LNCaP clone FGC (cell line): ENCODE measurements at regions not wholly inside any gene's neighbourhood (a gene's known extent, or its start where the extent isn't known, plus 50 kb on each side); places are given as distances from the start of the nearest gene placed in this dataset.
"Not testable (repeated sequence)": the region's sequence is repeated elsewhere in the genome, so short reads cannot be mapped to it uniquely, and the experiment has no call there.

Experiments
- DNase-seq: peaks from one replicate; pipeline ENCODE4 v3.0.0-alpha.2; 2011; ENCODE audit warnings: low read depth
- H3K4me3 ChIP-seq: 2 replicates; pipeline ENCODE4 v1.5.1; 2011; ENCODE audit warnings: mild to moderate bottlenecking, low read depth, low read length, control low read depth
- CTCF ChIP-seq: IDR thresholded peaks from 2 replicates; pipeline ENCODE4 v1.5.1; 2012; ENCODE audit warnings: mild to moderate bottlenecking; ENCODE audit not compliant: control insufficient read depth, insufficient read depth; ENCODE audit errors: extremely low read depth

DNA sequence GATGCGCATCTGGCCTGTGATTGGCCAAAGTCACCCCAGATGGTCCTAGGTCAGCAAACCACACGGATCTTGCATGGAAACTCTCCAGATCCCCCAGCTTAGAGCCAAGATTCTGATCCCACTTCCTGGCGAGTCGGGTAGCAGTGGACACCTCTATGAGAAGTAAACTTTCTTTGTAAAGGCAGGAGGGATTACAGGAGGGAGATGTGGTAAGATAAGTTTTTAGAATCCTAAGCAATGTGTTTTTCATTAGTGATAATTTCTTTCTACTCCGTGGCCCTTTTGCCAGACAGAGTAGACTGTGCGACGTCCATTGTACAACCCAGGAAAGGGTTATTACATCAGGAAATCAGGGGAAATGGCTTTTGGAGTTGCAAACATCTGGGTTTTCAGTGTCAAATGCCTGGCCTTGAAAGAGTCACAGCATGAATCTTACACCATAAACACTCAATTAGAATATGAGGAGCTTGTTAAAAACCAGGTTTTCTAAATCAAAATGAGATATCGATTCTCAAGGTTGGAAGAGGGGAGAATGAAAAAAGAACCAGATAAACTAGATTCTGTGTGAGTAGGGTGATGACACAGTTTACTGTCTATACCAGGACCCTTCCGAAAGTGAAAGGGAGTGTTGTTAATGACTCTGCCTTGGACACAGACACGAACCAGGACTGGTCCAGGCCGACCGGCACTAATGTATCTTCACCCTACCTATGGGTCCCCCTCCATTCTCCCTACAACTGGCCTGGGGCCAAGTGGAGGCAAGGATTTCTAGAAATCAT is 61.9 kb upstream of the WAC start:
- DNase-seq: no peak
- TF ChIP-seq CTCF: no peak
- H3K4me3 ChIP-seq: no peak overlapping the region

GRCh38 chr10:28471652-28472050 is 61.3 kb upstream of the WAC start:
- no peak overlapping the region for H3K4me3 ChIP-seq
- no peak for DNase-seq
- no peak for TF ChIP-seq CTCF

DNA sequence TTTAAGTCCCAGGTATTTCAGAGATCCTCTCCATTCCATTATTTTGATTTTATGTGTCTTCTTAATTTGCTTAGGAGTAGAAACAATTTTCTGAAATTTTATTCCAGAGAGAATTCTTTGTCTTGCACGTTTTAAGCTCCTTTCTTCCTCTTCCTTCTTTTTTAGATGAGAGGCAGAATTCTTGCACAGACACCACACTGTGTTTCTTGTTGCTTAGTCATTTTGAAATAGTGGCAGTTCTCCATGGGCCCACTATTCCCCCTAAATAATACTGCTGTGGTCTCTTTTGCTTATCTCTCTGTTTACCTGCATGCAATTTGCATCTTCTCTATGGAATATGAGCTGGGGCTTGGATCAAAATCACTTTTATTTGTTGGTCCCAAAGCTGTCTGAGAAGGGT is 54.3 kb upstream of the WAC start:
- no peak for TF ChIP-seq CTCF
- H3K4me3 ChIP-seq: no peak overlapping the region
- DNase-seq: no peak

- no peak for DNase-seq
- no peak for TF ChIP-seq CTCF
- H3K4me3 ChIP-seq: no peak overlapping the region
These were observed 53.5 kb upstream of the WAC start for GRCh38 chr10:28479425-28479865.

DNA sequence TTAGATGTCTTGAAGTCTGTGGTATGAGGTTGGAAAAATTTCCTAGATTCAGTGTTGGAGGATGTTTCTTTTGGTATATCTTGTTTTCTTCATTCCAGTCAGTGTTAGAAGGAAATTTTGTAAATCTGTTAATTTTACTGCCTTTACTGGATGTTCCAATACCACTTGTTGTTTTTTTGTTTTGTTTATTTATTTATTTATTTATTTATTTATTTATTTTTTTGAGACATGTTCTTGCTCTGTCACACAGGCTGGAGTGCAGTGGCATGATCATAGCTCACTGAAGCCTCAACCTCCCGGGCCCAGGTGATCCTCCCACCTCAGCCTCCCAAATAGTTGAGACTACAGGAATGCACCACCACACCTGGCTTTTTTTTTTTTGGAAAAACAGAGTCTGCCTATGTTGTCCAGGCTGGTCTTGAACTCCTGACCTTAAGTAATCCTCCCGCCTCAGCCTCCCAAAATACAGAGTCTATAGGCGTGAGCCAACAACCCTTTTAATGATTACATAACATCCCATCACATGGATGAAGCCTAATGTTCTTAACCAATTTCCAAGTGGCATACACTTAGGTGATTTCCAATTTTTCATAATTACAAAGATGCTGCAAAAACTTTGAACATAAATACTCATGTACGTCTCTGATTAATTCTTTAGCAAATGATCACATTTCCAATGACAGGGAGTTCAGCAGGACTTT is 52.8 kb upstream of the WAC start:
- no peak for TF ChIP-seq CTCF
- DNase-seq: no peak
- no peak overlapping the region for H3K4me3 ChIP-seq

GRCh38 chr10:28480628-28480965 is 52.3 kb upstream of the WAC start:
- no peak overlapping the region for H3K4me3 ChIP-seq
- TF ChIP-seq CTCF: no peak
- DNase-seq: no peak

DNA sequence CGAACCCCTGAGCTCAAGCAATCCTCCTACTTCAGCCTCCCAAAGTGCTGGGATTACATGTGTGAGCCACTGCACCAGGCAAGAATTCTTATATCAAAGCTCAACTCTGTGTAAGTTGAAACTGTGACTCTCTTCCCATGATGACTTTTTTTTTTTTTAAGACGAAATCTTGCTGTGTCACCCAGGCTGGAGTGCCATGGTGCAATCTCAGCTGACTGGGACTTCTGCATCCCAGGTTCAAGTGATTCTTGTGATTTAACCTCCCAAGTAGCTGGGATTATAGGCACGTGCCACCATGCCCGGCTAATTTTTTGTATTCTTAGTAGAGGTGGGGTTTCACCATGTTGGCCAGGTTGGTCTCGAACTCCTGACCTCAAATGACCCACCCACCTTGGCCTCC is 51.6 kb upstream of the WAC start:
- not testable (repeated sequence) for DNase-seq, H3K4me3 ChIP-seq
